WTC11 (cell line): ENCODE measurements at regions not wholly inside any gene's neighbourhood (a gene's known extent, or its start where the extent isn't known, plus 50 kb on each side); places are given as distances from the start of the nearest gene placed in this dataset.

Experiments used
- ATAC-seq: fragments of 200-7000 bp; cut with Tn5 transposase; 2 replicates; pipeline ENCODE4 v1.10.0; 2021; ENCODE audit warnings: mild to moderate bottlenecking, moderate library complexity
- CTCF ChIA-PET: fragments of 300-600 bp; sonication (Branson Sonifier 250); formaldehyde crosslinking; loops from one replicate; lab custom pipeline; 2021; ENCODE audit warnings: antibody characterized with exemption; lab: Charles Lee
- POLR2A ChIA-PET: fragments of 350-600 bp; sonication (Branson Sonifier 250); formaldehyde crosslinking; loops from one replicate; lab custom pipeline; 2021; ENCODE audit warnings: antibody characterized with exemption; lab: Charles Lee
- DNase-seq: peaks from one replicate; pipeline ENCODE4 v3.0.0; 2021; ENCODE audit warnings: low spot score
- H3K27ac Mint-ChIP-seq: 2 replicates; pipeline ENCODE4 v1.8.0; 2021; ENCODE audit warnings: mixed read lengths
- H3K27me3 Mint-ChIP-seq: 2 replicates; pipeline ENCODE4 v1.8.0; 2021; ENCODE audit warnings: low read depth, mild to moderate bottlenecking, moderate library complexity, mixed read lengths
- H3K36me3 Mint-ChIP-seq: 2 replicates; pipeline ENCODE4 v1.8.0; 2021; ENCODE audit warnings: mixed read lengths
- H3K4me1 Mint-ChIP-seq: 2 replicates; pipeline ENCODE4 v1.8.0; 2022; ENCODE audit warnings: mixed read lengths
- H3K4me3 Mint-ChIP-seq: 2 replicates; pipeline ENCODE4 v1.8.0; 2021; ENCODE audit warnings: mild to moderate bottlenecking, moderate library complexity, mixed read lengths
- H3K9me3 Mint-ChIP-seq: 2 replicates; pipeline ENCODE4 v1.8.0; 2021; ENCODE audit warnings: mixed read lengths
- MYBL2 ChIP-seq: sonication (generic); formaldehyde crosslinking; IDR thresholded peaks from 2 replicates; pipeline ENCODE4 v1.8.1; 2023; ENCODE audit warnings: mild to moderate bottlenecking, moderate library complexity, missing genetic modification reagents
- NFATC4 ChIP-seq: fragments of 250-450 bp; sonication (Bioruptor Pico); IDR thresholded peaks from 2 replicates; pipeline ENCODE4 v1.9.0; 2021; ENCODE audit warnings: mild to moderate bottlenecking
- NFE2L1 ChIP-seq: sonication (generic); formaldehyde crosslinking; IDR thresholded peaks from 2 replicates; pipeline ENCODE4 v1.8.1; 2023; ENCODE audit warnings: missing genetic modification reagents
- SMAD3 ChIP-seq: sonication (generic); formaldehyde crosslinking; IDR thresholded peaks from 2 replicates; pipeline ENCODE4 v1.8.0; 2022; ENCODE audit warnings: missing genetic modification reagents, mild to moderate bottlenecking, borderline replicate concordance
- SP1 ChIP-seq: sonication (generic); formaldehyde crosslinking; conservative IDR thresholded peaks from 2 replicates; pipeline ENCODE4 v1.8.1; 2022; ENCODE audit warnings: missing genetic modification reagents
- ZBTB21 ChIP-seq: sonication (generic); formaldehyde crosslinking; IDR thresholded peaks from 2 replicates; pipeline ENCODE4 v1.8.1; 2023; ENCODE audit warnings: mild to moderate bottlenecking, missing genetic modification reagents, borderline replicate concordance
- ZNF219 ChIP-seq: sonication (generic); formaldehyde crosslinking; IDR thresholded peaks from 2 replicates; pipeline ENCODE4 v1.8.0; 2023; ENCODE audit warnings: missing genetic modification reagents, mild to moderate bottlenecking, borderline replicate concordance
- ZNF232 ChIP-seq: sonication (generic); formaldehyde crosslinking; IDR thresholded peaks from 2 replicates; pipeline ENCODE4 v1.8.0; 2022; ENCODE audit warnings: mild to moderate bottlenecking, missing genetic modification reagents
- ZNF317 ChIP-seq: sonication (generic); formaldehyde crosslinking; IDR thresholded peaks from 2 replicates; pipeline ENCODE4 v1.8.1; 2023; ENCODE audit warnings: low read depth, mild to moderate bottlenecking, moderate library complexity, missing genetic modification reagents, borderline replicate concordance
- ZNF416 ChIP-seq: fragments of 250-450 bp; sonication (Bioruptor Pico); IDR thresholded peaks from 2 replicates; pipeline ENCODE4 v1.9.0; 2021; ENCODE audit warnings: mild to moderate bottlenecking, inconsistent platforms
- TF ChIP-seq, protein P1 (sequence below): sonication (generic); formaldehyde crosslinking; IDR thresholded peaks from 2 replicates; pipeline ENCODE4 v1.8.1; 2023; ENCODE audit warnings: mild to moderate bottlenecking, missing genetic modification reagents, moderate library complexity
- TF ChIP-seq, protein P2 (sequence below): fragments of 250-450 bp; sonication (Bioruptor Pico); IDR thresholded peaks from 2 replicates; pipeline ENCODE4 v1.9.0; 2021; ENCODE audit warnings: moderate library complexity, mild to moderate bottlenecking, inconsistent platforms, borderline replicate concordance
- TF ChIP-seq, protein P3 (sequence below): sonication (generic); formaldehyde crosslinking; conservative IDR thresholded peaks from 2 replicates; pipeline ENCODE4 v1.8.1; 2023; ENCODE audit warnings: mild to moderate bottlenecking, low read depth, missing genetic modification reagents, moderate library complexity
- TF ChIP-seq, protein P4 (sequence below): sonication (generic); formaldehyde crosslinking; IDR thresholded peaks from 2 replicates; pipeline ENCODE4 v1.8.1; 2023; ENCODE audit warnings: mild to moderate bottlenecking, missing genetic modification reagents, borderline replicate concordance
- TF ChIP-seq, protein P5 (sequence below): sonication (generic); formaldehyde crosslinking; IDR thresholded peaks from 2 replicates; pipeline ENCODE4 v1.8.0; 2022; ENCODE audit warnings: mild to moderate bottlenecking, missing genetic modification reagents
- TF ChIP-seq, protein P6 (sequence below): sonication (generic); formaldehyde crosslinking; IDR thresholded peaks from 2 replicates; pipeline ENCODE4 v1.8.0; 2022; ENCODE audit warnings: mild to moderate bottlenecking, missing genetic modification reagents
- TF ChIP-seq, protein P7 (sequence below): fragments of 250-450 bp; sonication (Bioruptor Pico); IDR thresholded peaks from 2 replicates; pipeline ENCODE4 v2.1.2; 2022; ENCODE audit warnings: mild to moderate bottlenecking, moderate library complexity

DNA sequence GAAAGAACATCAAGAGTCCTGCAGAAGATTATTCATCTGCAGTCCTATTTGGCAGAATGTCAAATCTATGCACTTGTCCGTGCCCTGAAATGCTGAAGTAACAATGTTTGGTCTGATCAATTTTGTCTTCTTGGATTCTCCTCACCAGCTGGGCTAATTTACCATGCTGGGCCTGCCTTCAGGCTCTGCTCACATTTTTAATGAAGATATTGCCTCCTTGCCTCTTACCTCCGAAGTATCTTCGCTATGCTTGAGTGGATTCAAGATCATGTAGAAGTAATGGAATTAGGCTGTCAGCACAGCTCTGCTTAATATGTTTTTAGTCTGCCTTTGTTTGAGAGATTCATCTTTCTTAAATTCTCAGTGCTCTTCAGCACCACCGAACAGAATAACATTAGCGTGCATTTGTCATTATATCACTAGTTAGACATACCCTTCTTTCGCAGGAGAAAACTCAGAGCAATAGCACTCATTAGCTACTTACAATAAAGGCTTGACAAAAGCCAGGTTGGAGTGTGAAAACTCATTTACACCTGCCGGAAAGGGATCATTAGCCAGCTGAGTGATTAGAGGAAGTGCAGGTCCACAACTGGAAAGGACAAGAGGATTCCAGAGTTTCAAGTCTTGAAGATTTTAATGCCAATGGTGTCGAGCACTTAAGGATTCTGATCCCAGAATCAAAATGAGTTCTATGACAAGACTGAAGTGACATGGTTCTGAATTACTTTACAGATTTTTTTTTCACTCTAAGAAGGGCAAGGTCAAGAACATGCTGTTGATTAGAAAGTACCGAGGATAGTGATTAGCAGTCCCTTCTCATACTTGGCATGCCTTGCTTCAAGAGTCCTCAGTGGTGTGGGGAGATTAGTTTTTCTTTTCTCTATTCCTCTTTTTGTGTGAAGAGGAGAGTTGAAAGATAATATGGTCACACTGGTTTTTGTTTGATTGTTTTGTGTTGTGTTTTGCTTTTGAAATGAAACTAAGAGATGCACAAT lies 405.6 kb upstream of the TOM1L1 start:
- peaks cover 3% of the 10 kb centered on the region for H3K4me1 Mint-ChIP-seq
- H3K27me3 Mint-ChIP-seq, result no peaks in the 10 kb centered on the region
- ChIA-PET CTCF (no interaction called here), POLR2A (no interaction called here)
- H3K36me3 Mint-ChIP-seq, result peaks cover 23% of the 10 kb centered on the region
- TF ChIP-seq, protein P1, sequence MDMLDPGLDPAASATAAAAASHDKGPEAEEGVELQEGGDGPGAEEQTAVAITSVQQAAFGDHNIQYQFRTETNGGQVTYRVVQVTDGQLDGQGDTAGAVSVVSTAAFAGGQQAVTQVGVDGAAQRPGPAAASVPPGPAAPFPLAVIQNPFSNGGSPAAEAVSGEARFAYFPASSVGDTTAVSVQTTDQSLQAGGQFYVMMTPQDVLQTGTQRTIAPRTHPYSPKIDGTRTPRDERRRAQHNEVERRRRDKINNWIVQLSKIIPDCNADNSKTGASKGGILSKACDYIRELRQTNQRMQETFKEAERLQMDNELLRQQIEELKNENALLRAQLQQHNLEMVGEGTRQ (CRISPR knock-in tag), result no peak
- TF ChIP-seq ZBTB21 (no peak), NFE2L1 (CRISPR knock-in tag) (no peak), ZNF416 (CRISPR knock-in tag) (no peak), ZNF219 (no peak), NFATC4 (CRISPR knock-in tag) (no peak), MYBL2 (CRISPR knock-in tag) (no peak)
- TF ChIP-seq, protein P2, sequence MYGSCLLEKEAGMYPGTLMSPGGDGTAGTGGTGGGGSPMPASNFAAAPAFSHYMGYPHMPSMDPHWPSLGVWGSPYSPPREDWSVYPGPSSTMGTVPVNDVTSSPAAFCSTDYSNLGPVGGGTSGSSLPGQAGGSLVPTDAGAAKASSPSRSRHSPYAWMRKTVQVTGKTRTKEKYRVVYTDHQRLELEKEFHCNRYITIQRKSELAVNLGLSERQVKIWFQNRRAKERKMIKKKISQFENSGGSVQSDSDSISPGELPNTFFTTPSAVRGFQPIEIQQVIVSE (CRISPR knock-in tag), result no peak
- TF ChIP-seq, protein P3, sequence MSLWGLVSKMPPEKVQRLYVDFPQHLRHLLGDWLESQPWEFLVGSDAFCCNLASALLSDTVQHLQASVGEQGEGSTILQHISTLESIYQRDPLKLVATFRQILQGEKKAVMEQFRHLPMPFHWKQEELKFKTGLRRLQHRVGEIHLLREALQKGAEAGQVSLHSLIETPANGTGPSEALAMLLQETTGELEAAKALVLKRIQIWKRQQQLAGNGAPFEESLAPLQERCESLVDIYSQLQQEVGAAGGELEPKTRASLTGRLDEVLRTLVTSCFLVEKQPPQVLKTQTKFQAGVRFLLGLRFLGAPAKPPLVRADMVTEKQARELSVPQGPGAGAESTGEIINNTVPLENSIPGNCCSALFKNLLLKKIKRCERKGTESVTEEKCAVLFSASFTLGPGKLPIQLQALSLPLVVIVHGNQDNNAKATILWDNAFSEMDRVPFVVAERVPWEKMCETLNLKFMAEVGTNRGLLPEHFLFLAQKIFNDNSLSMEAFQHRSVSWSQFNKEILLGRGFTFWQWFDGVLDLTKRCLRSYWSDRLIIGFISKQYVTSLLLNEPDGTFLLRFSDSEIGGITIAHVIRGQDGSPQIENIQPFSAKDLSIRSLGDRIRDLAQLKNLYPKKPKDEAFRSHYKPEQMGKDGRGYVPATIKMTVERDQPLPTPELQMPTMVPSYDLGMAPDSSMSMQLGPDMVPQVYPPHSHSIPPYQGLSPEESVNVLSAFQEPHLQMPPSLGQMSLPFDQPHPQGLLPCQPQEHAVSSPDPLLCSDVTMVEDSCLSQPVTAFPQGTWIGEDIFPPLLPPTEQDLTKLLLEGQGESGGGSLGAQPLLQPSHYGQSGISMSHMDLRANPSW, result no peak
- TF ChIP-seq, protein P4, sequence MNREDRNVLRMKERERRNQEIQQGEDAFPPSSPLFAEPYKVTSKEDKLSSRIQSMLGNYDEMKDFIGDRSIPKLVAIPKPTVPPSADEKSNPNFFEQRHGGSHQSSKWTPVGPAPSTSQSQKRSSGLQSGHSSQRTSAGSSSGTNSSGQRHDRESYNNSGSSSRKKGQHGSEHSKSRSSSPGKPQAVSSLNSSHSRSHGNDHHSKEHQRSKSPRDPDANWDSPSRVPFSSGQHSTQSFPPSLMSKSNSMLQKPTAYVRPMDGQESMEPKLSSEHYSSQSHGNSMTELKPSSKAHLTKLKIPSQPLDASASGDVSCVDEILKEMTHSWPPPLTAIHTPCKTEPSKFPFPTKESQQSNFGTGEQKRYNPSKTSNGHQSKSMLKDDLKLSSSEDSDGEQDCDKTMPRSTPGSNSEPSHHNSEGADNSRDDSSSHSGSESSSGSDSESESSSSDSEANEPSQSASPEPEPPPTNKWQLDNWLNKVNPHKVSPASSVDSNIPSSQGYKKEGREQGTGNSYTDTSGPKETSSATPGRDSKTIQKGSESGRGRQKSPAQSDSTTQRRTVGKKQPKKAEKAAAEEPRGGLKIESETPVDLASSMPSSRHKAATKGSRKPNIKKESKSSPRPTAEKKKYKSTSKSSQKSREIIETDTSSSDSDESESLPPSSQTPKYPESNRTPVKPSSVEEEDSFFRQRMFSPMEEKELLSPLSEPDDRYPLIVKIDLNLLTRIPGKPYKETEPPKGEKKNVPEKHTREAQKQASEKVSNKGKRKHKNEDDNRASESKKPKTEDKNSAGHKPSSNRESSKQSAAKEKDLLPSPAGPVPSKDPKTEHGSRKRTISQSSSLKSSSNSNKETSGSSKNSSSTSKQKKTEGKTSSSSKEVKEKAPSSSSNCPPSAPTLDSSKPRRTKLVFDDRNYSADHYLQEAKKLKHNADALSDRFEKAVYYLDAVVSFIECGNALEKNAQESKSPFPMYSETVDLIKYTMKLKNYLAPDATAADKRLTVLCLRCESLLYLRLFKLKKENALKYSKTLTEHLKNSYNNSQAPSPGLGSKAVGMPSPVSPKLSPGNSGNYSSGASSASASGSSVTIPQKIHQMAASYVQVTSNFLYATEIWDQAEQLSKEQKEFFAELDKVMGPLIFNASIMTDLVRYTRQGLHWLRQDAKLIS (CRISPR knock-in tag), result no peak
- TF ChIP-seq, protein P5, sequence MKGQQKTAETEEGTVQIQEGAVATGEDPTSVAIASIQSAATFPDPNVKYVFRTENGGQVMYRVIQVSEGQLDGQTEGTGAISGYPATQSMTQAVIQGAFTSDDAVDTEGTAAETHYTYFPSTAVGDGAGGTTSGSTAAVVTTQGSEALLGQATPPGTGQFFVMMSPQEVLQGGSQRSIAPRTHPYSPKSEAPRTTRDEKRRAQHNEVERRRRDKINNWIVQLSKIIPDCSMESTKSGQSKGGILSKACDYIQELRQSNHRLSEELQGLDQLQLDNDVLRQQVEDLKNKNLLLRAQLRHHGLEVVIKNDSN (CRISPR knock-in tag), result no peak
- peaks cover 67% of the 10 kb centered on the region for H3K9me3 Mint-ChIP-seq
- no peak for ATAC-seq
- H3K27ac Mint-ChIP-seq, result no peak overlapping the region
- no peak overlapping the region for H3K4me3 Mint-ChIP-seq
- DNase-seq, result no peak

DNA sequence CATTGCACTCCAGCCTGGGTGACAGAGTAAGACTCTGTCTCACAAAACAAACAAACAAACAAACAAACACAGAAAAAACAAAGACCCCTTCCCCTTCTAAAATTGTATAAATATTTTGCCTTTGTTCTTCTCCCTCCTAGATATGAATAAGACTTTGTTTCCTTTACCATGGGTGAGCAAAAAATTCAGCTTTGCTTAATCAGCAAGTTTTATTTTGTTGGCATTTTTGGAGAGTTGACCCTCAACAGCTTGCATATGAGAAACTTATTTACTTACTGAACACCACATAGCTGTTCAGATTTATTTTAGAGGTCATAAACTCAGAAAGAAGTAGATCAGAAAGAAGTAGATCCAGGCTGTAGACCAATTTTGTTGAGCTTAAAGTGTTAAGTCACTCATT lies 395.2 kb upstream of the TOM1L1 start:
- TF ChIP-seq ZNF317 (CRISPR knock-in tag), result no peak
- TF ChIP-seq, protein P6, sequence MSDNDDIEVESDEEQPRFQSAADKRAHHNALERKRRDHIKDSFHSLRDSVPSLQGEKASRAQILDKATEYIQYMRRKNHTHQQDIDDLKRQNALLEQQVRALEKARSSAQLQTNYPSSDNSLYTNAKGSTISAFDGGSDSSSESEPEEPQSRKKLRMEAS (CRISPR knock-in tag), result no peak
- TF ChIP-seq ZNF232, result no peak
- TF ChIP-seq SMAD3, result no peak
- TF ChIP-seq SP1 (CRISPR knock-in tag), result no peak
- TF ChIP-seq, protein P7, sequence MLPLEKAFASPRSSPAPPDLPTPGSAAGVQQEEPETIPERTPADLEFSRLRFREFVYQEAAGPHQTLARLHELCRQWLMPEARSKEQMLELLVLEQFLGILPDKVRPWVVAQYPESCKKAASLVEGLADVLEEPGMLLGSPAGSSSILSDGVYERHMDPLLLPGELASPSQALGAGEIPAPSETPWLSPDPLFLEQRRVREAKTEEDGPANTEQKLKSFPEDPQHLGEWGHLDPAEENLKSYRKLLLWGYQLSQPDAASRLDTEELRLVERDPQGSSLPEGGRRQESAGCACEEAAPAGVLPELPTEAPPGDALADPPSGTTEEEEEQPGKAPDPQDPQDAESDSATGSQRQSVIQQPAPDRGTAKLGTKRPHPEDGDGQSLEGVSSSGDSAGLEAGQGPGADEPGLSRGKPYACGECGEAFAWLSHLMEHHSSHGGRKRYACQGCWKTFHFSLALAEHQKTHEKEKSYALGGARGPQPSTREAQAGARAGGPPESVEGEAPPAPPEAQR (CRISPR knock-in tag), result no peak
- no peak for ATAC-seq

More for the DNA sequence above, 395.2 kb upstream of the TOM1L1 start:
- Mint-ChIP-seq H3K9me3 (peaks cover 65% of the 10 kb centered on the region), H3K4me3 (no peak overlapping the region), H3K27ac (no peak overlapping the region), H3K27me3 (no peaks in the 10 kb centered on the region; the same call in 1 of the 2 replicates), H3K36me3 (peaks cover 23% of the 10 kb centered on the region), H3K4me1 (no peaks in the 10 kb centered on the region)
- ChIA-PET CTCF (no interaction called here), POLR2A (no interaction called here)
- no peak for DNase-seq
